IPS-18a (cell line): ENCODE measurements at regions not wholly inside any gene's neighbourhood (a gene's known extent, or its start where the extent isn't known, plus 50 kb on each side); places are given as distances from the start of the nearest gene placed in this dataset.

Experiments used
- H3K27ac ChIP-seq: one replicate; pipeline ENCODE4 v1.5.1; 2013; ENCODE audit warnings: low read length
- H3K27me3 ChIP-seq: one replicate; pipeline ENCODE4 v1.6.1; 2013; ENCODE audit warnings: mild to moderate bottlenecking, low read length; ENCODE audit not compliant: control insufficient read depth, insufficient read depth
- H3K36me3 ChIP-seq: one replicate; pipeline ENCODE4 v1.6.1; 2013; ENCODE audit warnings: low read depth, low read length; ENCODE audit not compliant: control insufficient read depth
- H3K4me1 ChIP-seq: one replicate; pipeline ENCODE4 v1.6.1; 2013; ENCODE audit warnings: low read depth, low read length; ENCODE audit not compliant: control insufficient read depth
- H3K4me3 ChIP-seq: one replicate; pipeline ENCODE4 v1.5.1; 2013; ENCODE audit warnings: low read length
- H3K9ac ChIP-seq: one replicate; pipeline ENCODE4 v1.6.1; 2013; ENCODE audit warnings: mild to moderate bottlenecking, low read length, moderate library complexity
- H3K9me3 ChIP-seq: one replicate; pipeline ENCODE4 v1.6.1; 2013; ENCODE audit warnings: low read depth, low read length; ENCODE audit not compliant: control insufficient read depth

GRCh38 chr22:49247194-49247924 lies 580.3 kb downstream of the BRD1 start:
- Histone ChIP-seq H3K27ac (no peak overlapping the region), H3K4me3 (no peak overlapping the region), H3K36me3 (no peaks in the 10 kb centered on the region), H3K9me3 (no peaks in the 10 kb centered on the region), H3K27me3 (no peaks in the 10 kb centered on the region), H3K9ac (no peak overlapping the region), H3K4me1 (no peaks in the 10 kb centered on the region)

DNA sequence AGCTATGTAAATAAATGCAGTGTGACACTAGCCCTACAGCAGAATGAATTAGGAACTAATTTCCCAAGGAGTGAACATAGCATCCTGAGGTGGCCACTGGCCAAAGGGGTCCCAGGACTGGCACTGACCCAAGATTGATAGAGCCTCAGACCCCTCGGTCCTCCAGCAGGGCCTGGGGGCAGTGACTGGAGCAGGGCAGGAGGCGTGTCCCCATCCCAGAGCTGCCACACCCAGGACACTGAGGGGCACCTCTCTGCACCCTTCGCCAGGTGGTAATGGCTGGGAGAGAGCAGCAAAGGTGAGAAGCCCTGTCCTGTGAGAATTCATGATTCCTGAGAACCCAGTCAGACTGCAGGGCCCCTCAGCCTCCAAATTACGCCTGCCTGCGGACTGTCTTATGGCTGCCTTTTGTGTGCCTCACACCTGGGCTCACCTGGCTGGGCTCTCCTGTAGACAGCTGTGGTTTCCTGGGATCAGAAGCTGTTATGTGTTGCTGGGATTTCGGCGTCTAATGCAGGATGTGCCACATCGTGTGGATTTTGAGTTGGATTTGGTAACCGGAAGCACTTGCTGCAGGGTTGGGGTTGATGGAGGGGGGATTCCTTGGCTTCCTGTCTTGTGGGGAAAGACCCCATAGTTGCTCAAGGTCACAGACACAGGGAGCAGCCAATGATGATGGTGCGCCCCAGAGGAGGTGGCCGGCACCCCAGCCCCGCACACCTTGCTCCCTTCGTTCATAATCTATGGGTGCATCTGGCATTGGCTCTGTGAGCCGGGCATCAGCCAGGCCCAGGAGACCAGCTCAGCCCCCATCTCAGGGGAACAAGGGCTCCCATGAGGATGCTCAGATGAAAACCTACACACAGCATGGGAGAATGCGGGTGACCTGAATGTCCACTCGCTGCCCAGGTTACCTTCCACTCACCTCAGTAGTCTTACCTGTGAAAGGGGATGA lies 582.9 kb downstream of the BRD1 start:
- Histone ChIP-seq H3K36me3 (no peaks in the 10 kb centered on the region), H3K4me3 (no peak overlapping the region), H3K27ac (no peak overlapping the region), H3K9ac (no peak overlapping the region), H3K27me3 (no peaks in the 10 kb centered on the region), H3K4me1 (no peaks in the 10 kb centered on the region), H3K9me3 (no peaks in the 10 kb centered on the region)

GRCh38 chr22:49243965-49244364 lies 583.7 kb downstream of the BRD1 start:
- no peak overlapping the region for H3K27ac ChIP-seq
- H3K36me3 ChIP-seq: no peaks in the 10 kb centered on the region
- no peaks in the 10 kb centered on the region for H3K27me3 ChIP-seq
- no peak overlapping the region for H3K9ac ChIP-seq
- no peak overlapping the region for H3K4me3 ChIP-seq
- H3K9me3 ChIP-seq: no peaks in the 10 kb centered on the region
- H3K4me1 ChIP-seq: no peaks in the 10 kb centered on the region

- no peaks in the 10 kb centered on the region for H3K4me1 ChIP-seq
- H3K9me3 ChIP-seq: no peaks in the 10 kb centered on the region
- no peaks in the 10 kb centered on the region for H3K27me3 ChIP-seq
- H3K9ac ChIP-seq: no peak overlapping the region
- no peak overlapping the region for H3K27ac ChIP-seq
- H3K36me3 ChIP-seq: no peaks in the 10 kb centered on the region
- no peak overlapping the region for H3K4me3 ChIP-seq
These were observed 584.3 kb downstream of the BRD1 start for GRCh38 chr22:49243335-49243734.

DNA sequence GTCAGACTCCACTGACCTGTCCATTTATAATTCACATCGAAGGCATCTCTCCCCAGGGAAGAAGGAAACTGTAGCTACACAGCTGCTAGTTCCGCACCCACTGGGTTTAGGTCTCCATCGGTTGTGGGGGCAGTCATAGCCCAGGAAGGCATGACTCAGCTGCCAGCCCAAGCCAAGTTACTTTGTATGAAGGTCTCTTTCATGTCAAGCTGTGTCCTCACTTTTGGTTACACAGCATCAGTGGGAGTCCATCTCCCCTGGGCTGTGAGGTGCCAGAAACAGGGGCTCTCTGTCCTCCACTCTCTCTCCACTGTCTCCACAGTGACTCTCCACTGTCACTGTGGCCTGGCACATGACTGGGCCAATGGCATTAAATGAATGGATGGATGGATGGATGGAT lies 585.2 kb downstream of the BRD1 start:
- no peaks in the 10 kb centered on the region for H3K9me3 ChIP-seq
- no peak overlapping the region for H3K4me3 ChIP-seq

DNA sequence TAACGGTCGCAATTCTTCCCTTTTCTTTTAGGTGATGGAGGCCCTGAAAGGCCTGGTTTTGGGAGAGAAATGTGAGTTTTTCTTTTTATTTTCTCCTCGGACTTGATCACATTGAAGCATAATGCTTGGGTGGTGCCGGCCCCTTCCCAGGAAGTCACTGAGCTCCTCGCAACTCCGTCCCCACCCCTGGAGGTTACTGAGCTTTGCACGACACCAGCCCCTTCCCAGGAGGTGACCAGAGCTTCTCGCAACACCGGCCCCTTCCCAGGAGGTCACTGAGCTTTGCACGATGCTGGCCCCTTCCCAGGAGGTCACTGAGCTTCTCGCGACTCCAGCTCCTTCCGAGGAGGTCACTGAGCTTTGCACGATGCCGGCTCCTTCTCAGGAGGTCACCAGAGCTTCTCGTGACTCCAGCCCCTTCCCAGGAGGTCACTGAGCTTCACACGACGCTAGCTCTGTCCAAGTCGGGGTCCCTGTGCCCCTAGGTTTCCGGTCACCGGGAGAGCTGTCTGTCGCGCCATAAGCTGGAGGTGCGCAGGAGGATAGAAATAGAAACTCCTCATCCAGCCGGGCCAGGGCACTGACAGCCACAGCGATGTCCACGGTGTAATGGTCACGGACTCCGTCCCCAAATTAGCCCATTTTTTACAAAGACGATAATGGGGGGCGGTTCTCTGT lies 586.4 kb downstream of the BRD1 start:
- Histone ChIP-seq H3K4me1 (no peaks in the 10 kb centered on the region), H3K9me3 (no peaks in the 10 kb centered on the region), H3K36me3 (no peaks in the 10 kb centered on the region), H3K27ac (no peak overlapping the region), H3K27me3 (no peaks in the 10 kb centered on the region), H3K4me3 (no peak overlapping the region), H3K9ac (no peak overlapping the region)

More for the DNA sequence above, 585.2 kb downstream of the BRD1 start:
- Histone ChIP-seq H3K36me3 (no peaks in the 10 kb centered on the region), H3K9ac (no peak overlapping the region), H3K27me3 (no peaks in the 10 kb centered on the region), H3K4me1 (no peaks in the 10 kb centered on the region), H3K27ac (no peak overlapping the region)

GRCh38 chr22:49240472-49240871 lies 587.2 kb downstream of the BRD1 start:
- H3K4me3 ChIP-seq: no peak overlapping the region
- no peaks in the 10 kb centered on the region for H3K27me3 ChIP-seq
- no peaks in the 10 kb centered on the region for H3K9me3 ChIP-seq
- no peak overlapping the region for H3K27ac ChIP-seq
- H3K9ac ChIP-seq: no peak overlapping the region
- no peaks in the 10 kb centered on the region for H3K36me3 ChIP-seq
- peaks cover 4% of the 10 kb centered on the region for H3K4me1 ChIP-seq

- Histone ChIP-seq H3K9ac (no peak overlapping the region), H3K4me1 (peaks cover 4% of the 10 kb centered on the region), H3K27ac (no peak overlapping the region), H3K27me3 (no peaks in the 10 kb centered on the region), H3K9me3 (no peaks in the 10 kb centered on the region), H3K36me3 (no peaks in the 10 kb centered on the region), H3K4me3 (no peak overlapping the region)
These were observed 587.7 kb downstream of the BRD1 start for GRCh38 chr22:49240016-49240380.

GRCh38 chr22:49239264-49240015 lies 588.2 kb downstream of the BRD1 start:
- Histone ChIP-seq H3K4me1 (peaks cover 4% of the 10 kb centered on the region), H3K27me3 (no peaks in the 10 kb centered on the region), H3K9me3 (no peaks in the 10 kb centered on the region), H3K9ac (no peak overlapping the region), H3K27ac (no peak overlapping the region), H3K36me3 (no peaks in the 10 kb centered on the region), H3K4me3 (no peak overlapping the region)

DNA sequence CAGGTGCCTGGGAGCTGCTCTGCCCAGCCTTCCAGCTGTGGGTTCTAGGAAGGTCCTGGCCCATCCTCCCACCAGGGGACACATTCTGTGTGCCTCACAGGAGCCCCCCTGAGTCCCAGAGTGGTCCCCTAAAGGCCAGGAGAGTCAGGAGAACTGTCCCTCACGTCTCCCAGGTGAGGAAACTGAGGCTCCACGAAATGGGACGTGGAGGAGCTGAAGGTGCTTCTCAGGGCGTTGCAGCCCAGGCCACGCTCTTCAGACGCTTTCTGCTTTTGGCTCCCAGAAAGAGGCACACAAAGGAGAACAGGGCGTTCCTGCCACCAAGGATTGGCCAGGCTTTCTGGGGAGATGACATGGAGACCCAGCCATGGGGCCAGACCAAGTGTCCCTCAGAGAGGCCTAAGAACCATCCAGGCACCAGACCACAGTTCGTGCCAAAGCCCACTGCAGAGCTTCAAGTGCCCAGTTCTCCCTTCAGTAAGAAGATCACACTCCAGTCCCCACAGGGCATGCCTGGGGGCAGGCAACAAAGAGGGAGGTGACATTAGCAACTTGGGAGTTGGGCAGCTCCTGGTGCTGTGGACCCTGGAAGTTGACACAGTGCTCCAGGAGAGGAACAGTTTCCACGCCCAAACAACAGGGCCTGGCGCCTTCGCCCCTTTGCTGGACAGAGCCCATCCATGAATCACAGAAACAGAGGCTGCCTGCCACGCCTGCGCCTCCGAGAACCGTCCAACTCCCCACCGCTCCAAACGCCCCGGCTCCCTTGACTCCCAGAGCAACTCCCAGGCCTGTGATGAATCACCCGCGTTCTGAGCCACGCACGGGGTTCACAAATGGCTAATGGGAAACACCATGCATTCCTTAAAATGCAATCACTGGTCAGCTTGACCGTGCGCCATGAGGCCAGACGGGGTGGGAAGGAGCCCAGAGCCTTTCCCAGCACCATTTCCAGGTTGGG lies 589.2 kb downstream of the BRD1 start:
- Histone ChIP-seq H3K36me3 (no peaks in the 10 kb centered on the region), H3K9me3 (no peaks in the 10 kb centered on the region)

More for the DNA sequence above, 589.2 kb downstream of the BRD1 start:
- Histone ChIP-seq H3K9ac (no peak overlapping the region), H3K4me3 (no peak overlapping the region), H3K27me3 (no peaks in the 10 kb centered on the region), H3K27ac (no peak overlapping the region), H3K4me1 (peaks cover 4% of the 10 kb centered on the region)
